ENCODE measurements at regions not wholly inside any gene's neighbourhood (a gene's known extent, or its start where the extent isn't known, plus 50 kb on each side); places are given as distances from the start of the nearest gene placed in this dataset.

DNA sequence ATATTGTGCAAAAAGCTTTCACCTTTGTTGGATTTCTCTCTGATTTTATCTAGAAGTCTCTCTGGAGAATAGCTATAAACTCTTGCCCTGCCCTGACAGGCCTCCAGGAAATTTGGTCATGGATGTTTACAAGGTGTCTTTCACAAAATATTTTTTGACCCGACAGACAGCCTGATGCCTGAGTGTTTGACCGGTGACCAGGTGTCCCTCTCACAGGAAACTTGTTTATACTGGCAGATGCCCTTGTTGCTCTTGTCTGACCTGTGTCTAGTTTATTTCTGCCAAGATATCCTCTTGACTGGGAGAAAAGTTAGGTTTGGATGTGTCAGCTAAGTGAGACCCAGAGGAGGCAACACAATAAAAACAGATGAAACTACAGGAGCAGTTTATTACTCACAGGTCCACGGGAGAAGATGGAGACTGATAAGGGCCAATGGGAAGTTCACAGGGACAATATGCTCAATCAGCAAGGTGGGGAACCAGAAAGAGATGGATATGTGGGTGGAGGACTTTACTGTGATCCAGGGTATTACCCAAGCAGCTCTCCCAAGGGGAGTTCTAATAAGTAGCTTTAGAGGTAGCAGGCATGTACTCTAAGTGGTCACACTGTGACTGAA, 243.3 kb downstream of the ARAP2 start:
- Mint-ChIP-seq H3K4me1 (ENCODE audit: low read depth) (no peaks in the 10 kb centered on the region), H3K27ac (no peak overlapping the region), H3K9me3 (peaks cover 4% of the 10 kb centered on the region), H3K36me3 (ENCODE audit: low read depth) (peaks cover 4% of the 10 kb centered on the region), H3K4me3 (no peak overlapping the region), H3K27me3 (no peaks in the 10 kb centered on the region)
- TF ChIP-seq, protein P1, sequence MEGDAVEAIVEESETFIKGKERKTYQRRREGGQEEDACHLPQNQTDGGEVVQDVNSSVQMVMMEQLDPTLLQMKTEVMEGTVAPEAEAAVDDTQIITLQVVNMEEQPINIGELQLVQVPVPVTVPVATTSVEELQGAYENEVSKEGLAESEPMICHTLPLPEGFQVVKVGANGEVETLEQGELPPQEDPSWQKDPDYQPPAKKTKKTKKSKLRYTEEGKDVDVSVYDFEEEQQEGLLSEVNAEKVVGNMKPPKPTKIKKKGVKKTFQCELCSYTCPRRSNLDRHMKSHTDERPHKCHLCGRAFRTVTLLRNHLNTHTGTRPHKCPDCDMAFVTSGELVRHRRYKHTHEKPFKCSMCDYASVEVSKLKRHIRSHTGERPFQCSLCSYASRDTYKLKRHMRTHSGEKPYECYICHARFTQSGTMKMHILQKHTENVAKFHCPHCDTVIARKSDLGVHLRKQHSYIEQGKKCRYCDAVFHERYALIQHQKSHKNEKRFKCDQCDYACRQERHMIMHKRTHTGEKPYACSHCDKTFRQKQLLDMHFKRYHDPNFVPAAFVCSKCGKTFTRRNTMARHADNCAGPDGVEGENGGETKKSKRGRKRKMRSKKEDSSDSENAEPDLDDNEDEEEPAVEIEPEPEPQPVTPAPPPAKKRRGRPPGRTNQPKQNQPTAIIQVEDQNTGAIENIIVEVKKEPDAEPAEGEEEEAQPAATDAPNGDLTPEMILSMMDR (IDR thresholded peaks at IDR 0.05), result no peak
- Histone ChIP-seq H3K9me3 (ENCODE audit: control insufficient read depth in 1 of 2, insufficient read depth in 1 of 2, low read length in 2 of 2) (no peaks in the 10 kb centered on the region), H3K4me1 (ENCODE audit: insufficient read depth, low read length) (no peaks in the 10 kb centered on the region), H3K36me3 (ENCODE audit: insufficient read depth, low read length) (no peaks in the 10 kb centered on the region), H3K27ac (ENCODE audit: low read depth in 1 of 2, low read length in 2 of 2) (no peak overlapping the region), H3K27me3 (ENCODE audit: control insufficient read depth in 1 of 2, insufficient read depth in 2 of 2, low read length in 2 of 2) (no peaks in the 10 kb centered on the region), H3K4me3 (ENCODE audit: low read length) (no peak overlapping the region)
- ChIA-PET CTCF (no interaction called here), POLR2A (no interaction called here)
- no peak for ATAC-seq (ENCODE audit: poor library complexity)
- no peak for DNase-seq
- intact Hi-C loops (cut with DNase I, micrococcal nuclease), result no loop called here

- DNase-seq (no peak), ATAC-seq (ENCODE audit: poor library complexity) (no peak)
- H3K4me1 ChIP-seq (ENCODE audit: insufficient read depth, low read length), result no peaks in the 10 kb centered on the region
- TF ChIP-seq, protein P1 (IDR thresholded peaks at IDR 0.05), result no peak
- ChIA-PET CTCF (no interaction called here), POLR2A (no interaction called here)
- H3K36me3 ChIP-seq (ENCODE audit: insufficient read depth, low read length), result no peaks in the 10 kb centered on the region
- no peak overlapping the region for H3K4me3 ChIP-seq (ENCODE audit: low read length)
- no peak overlapping the region for H3K4me3 Mint-ChIP-seq
- no peaks in the 10 kb centered on the region for H3K9me3 ChIP-seq (ENCODE audit: control insufficient read depth in 1 of 2, insufficient read depth in 1 of 2, low read length in 2 of 2)
- no peaks in the 10 kb centered on the region for H3K4me1 Mint-ChIP-seq (ENCODE audit: low read depth)
- no peaks in the 10 kb centered on the region for H3K27me3 ChIP-seq (ENCODE audit: control insufficient read depth in 1 of 2, insufficient read depth in 2 of 2, low read length in 2 of 2)
- no peak overlapping the region for H3K27ac Mint-ChIP-seq
- H3K9me3 Mint-ChIP-seq, result peaks cover 4% of the 10 kb centered on the region
- H3K27ac ChIP-seq (ENCODE audit: low read depth in 1 of 2, low read length in 2 of 2), result no peak overlapping the region
- intact Hi-C loops (cut with DNase I, micrococcal nuclease), result no loop called here
- H3K36me3 Mint-ChIP-seq (ENCODE audit: low read depth), result peaks cover 6% of the 10 kb centered on the region
- H3K27me3 Mint-ChIP-seq, result no peaks in the 10 kb centered on the region
Observed at GRCh38 chr4:36003051-36003450, 241.3 kb downstream of the ARAP2 start.

DNA sequence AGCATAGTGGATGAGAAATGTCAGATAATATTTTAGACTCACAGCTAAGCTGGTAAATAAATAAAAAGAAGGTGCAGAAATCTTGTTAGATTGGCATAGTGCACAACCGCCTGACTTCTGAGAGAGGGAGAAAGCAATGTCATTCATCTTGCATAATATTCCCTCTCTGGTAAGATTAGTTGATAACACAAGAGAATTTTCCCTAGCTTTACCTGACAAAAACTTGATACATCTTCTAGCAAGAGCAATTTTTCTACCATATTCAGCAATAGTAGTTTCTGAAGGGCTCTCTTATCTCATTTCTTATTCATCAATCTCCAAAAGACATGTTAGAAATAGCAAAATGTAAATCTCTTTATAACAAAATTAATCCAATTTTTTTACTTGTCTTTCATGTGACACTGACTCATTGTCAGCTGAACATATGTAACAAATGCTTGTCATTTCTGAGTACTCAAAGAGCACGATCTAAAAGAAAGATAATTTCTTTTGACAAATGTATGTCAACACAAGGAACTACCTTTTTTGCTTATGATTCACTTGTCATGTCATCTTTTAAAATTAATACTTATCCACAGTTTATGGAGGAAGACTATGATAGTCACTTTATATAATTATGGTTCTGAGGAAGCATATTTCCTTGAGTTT, 240.0 kb downstream of the ARAP2 start:
- no peak overlapping the region for H3K4me3 ChIP-seq (ENCODE audit: low read length)
- H3K4me3 Mint-ChIP-seq, result no peak overlapping the region
- no peak for DNase-seq
- no peaks in the 10 kb centered on the region for H3K27me3 Mint-ChIP-seq
- H3K36me3 Mint-ChIP-seq (ENCODE audit: low read depth), result peaks cover 6% of the 10 kb centered on the region
- no peaks in the 10 kb centered on the region for H3K9me3 ChIP-seq (ENCODE audit: control insufficient read depth in 1 of 2, insufficient read depth in 1 of 2, low read length in 2 of 2)
- no peaks in the 10 kb centered on the region for H3K27me3 ChIP-seq (ENCODE audit: control insufficient read depth in 1 of 2, insufficient read depth in 2 of 2, low read length in 2 of 2)
- no peaks in the 10 kb centered on the region for H3K4me1 ChIP-seq (ENCODE audit: insufficient read depth, low read length)
- no peak overlapping the region for H3K27ac Mint-ChIP-seq
- H3K4me1 Mint-ChIP-seq (ENCODE audit: low read depth), result no peaks in the 10 kb centered on the region
- POLR2A ChIA-PET, result no interaction called here
- no peak for ATAC-seq (ENCODE audit: poor library complexity)
- H3K27ac ChIP-seq (ENCODE audit: low read depth in 1 of 2, low read length in 2 of 2), result no peak overlapping the region
- intact Hi-C loops (cut with DNase I, micrococcal nuclease), result no loop called here
- H3K9me3 Mint-ChIP-seq, result peaks cover 4% of the 10 kb centered on the region
- TF ChIP-seq, protein P1 (IDR thresholded peaks at IDR 0.05), result no peak
- no peaks in the 10 kb centered on the region for H3K36me3 ChIP-seq (ENCODE audit: insufficient read depth, low read length)
- CTCF ChIA-PET, result no interaction called here
